ENCODE measurements at regions not wholly inside any gene's neighbourhood (a gene's known extent, or its start where the extent isn't known, plus 50 kb on each side); places are given as distances from the start of the nearest gene placed in this dataset.

DNA sequence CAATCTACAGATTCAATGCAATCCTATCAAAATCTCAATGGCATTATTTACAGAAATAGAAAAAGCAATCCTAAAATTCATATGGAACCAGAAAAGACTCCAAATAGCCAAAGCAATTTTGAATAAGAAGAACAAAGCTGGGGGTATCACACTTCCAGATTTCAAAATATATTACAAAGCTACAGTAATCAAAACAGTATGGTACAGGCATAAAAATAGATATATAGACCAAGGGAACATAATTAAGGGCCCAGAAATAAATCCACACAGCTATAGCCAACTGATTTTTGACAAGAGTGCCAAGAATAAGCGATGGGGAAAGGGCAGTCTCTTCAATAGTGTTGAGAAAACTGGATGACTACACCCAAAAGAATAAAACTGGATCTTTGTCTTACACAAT lies 251.9 kb upstream of the FOXK1 start (continued):
- TF ChIP-seq, protein P1, sequence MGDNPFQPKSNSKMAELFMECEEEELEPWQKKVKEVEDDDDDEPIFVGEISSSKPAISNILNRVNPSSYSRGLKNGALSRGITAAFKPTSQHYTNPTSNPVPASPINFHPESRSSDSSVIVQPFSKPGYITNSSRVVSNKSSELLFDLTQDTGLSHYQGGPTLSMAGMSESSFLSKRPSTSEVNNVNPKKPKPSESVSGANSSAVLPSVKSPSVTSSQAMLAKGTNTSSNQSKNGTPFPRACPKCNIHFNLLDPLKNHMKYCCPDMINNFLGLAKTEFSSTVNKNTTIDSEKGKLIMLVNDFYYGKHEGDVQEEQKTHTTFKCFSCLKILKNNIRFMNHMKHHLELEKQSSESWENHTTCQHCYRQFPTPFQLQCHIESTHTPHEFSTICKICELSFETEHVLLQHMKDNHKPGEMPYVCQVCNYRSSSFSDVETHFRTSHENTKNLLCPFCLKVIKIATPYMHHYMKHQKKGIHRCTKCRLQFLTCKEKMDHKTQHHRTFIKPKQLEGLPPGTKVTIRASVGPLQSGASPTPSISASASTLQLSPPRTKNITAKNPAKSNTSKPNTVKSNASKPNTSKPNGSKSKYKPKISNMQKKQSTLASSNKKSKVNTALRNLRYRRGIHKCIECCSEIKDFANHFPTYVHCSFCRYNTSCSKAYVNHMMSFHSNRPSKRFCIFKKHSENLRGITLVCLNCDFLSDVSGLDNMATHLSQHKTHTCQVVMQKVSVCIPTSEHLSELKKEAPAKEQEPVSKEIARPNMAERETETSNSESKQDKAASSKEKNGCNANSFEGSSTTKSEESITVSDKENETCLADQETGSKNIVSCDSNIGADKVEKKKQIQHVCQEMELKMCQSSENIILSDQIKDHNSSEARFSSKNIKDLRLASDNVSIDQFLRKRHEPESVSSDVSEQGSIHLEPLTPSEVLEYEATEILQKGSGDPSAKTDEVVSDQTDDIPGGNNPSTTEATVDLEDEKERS (tag by site-specific recombination; IDR thresholded peaks at IDR 0.05): 0 out of 2 replicates have a peak, but pooled peaks have one; percentile 76
- TF ChIP-seq ZNF830 (tag by site-specific recombination; IDR thresholded peaks at IDR 0.05; ENCODE audit: low read depth) (no peak), YY1 (tag by site-specific recombination; IDR thresholded peaks at IDR 0.05) (no peak), ZNF571 (tag by site-specific recombination; IDR thresholded peaks at IDR 0.05) (no peak), ZBTB21 (tag by site-specific recombination; IDR thresholded peaks at IDR 0.05) (no peak), SCRT1 (tag by site-specific recombination; IDR thresholded peaks at IDR 0.05; ENCODE audit: borderline replicate concordance) (no peak), TRIM28 (IDR thresholded peaks at IDR 0.05; ENCODE audit: borderline replicate concordance, low read length) (peak; percentile 25; the same call in 1 of the 2 replicates), YY2 (tag by site-specific recombination; IDR thresholded peaks at IDR 0.05) (no peak), ZNF114 (tag by site-specific recombination; IDR thresholded peaks at IDR 0.05) (no peak), SETDB1 (IDR thresholded peaks at IDR 0.05; ENCODE audit: insufficient read length, low read length) (peak; percentile 79), KLF7 (tag by site-specific recombination; IDR thresholded peaks at IDR 0.05; ENCODE audit: borderline replicate concordance) (no peak), ZFHX2 (tag by site-specific recombination; conservative IDR thresholded peaks at IDR 0.05) (no peak), ZNF560 (tag by site-specific recombination; IDR thresholded peaks at IDR 0.05; ENCODE audit: borderline replicate concordance) (no peak)
- TF ChIP-seq, protein P2, sequence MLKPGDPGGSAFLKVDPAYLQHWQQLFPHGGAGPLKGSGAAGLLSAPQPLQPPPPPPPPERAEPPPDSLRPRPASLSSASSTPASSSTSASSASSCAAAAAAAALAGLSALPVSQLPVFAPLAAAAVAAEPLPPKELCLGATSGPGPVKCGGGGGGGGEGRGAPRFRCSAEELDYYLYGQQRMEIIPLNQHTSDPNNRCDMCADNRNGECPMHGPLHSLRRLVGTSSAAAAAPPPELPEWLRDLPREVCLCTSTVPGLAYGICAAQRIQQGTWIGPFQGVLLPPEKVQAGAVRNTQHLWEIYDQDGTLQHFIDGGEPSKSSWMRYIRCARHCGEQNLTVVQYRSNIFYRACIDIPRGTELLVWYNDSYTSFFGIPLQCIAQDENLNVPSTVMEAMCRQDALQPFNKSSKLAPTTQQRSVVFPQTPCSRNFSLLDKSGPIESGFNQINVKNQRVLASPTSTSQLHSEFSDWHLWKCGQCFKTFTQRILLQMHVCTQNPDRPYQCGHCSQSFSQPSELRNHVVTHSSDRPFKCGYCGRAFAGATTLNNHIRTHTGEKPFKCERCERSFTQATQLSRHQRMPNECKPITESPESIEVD (tag by site-specific recombination; IDR thresholded peaks at IDR 0.05): no peak
- TF ChIP-seq, protein P3, sequence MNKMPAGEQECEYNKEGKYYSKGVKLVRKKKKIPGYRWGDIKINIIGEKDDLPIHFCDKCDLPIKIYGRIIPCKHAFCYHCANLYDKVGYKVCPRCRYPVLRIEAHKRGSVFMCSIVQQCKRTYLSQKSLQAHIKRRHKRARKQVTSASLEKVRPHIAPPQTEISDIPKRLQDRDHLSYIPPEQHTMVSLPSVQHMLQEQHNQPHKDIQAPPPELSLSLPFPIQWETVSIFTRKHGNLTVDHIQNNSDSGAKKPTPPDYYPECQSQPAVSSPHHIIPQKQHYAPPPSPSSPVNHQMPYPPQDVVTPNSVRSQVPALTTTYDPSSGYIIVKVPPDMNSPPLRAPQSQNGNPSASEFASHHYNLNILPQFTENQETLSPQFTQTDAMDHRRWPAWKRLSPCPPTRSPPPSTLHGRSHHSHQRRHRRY (tag by site-specific recombination; IDR thresholded peaks at IDR 0.05): no peak
- TF ChIP-seq, protein P4, sequence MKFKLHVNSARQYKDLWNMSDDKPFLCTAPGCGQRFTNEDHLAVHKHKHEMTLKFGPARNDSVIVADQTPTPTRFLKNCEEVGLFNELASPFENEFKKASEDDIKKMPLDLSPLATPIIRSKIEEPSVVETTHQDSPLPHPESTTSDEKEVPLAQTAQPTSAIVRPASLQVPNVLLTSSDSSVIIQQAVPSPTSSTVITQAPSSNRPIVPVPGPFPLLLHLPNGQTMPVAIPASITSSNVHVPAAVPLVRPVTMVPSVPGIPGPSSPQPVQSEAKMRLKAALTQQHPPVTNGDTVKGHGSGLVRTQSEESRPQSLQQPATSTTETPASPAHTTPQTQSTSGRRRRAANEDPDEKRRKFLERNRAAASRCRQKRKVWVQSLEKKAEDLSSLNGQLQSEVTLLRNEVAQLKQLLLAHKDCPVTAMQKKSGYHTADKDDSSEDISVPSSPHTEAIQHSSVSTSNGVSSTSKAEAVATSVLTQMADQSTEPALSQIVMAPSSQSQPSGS (tag by site-specific recombination; IDR thresholded peaks at IDR 0.05; ENCODE audit: low read depth): no peak

DNA sequence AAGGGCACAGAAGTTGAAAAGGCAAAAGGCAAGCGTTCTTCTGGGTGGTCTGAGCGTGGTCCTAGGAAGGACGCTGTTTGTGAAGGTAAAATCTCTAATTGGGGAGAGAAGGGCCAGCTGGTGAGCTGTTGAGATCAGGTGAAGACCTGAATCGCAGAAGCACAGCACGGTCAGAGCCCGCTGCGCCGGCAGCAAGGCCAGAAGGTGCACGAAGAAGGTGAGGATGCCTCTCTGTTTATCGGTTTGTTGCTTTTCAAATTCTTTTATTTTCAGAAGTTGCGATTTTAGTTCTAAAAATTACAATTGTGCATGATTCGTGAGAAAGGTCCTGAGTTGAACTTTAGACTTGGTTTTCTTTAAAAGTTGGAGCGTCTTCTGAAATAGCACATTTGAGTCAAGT lies 247.8 kb upstream of the FOXK1 start:
- POLR2A ChIA-PET: no interaction called here
- CTCF ChIA-PET: interaction anchor here (0.7 kb wide), 1 partner anchor 47 kb away, joined by 3 read pairs; no protein-coding TSS in a partner anchor
- Histone ChIP-seq H3K36me3 (ENCODE audit: control insufficient read depth in 2 of 2, insufficient read depth in 1 of 2, low read length in 2 of 2) (no peaks in the 10 kb centered on the region), H3K4me3 (ENCODE audit: low read depth, low read length) (no peak overlapping the region), H3K9me3 (ENCODE audit: control insufficient read depth, insufficient read depth, low read depth, low read length) (no peaks in the 10 kb centered on the region), H3K4me1 (ENCODE audit: control insufficient read depth, insufficient read depth, low read length) (no peaks in the 10 kb centered on the region), H3K27ac (ENCODE audit: extremely low read depth, low read depth, low read length) (no peak overlapping the region)
- TF ChIP-seq KLF8 (tag by site-specific recombination; IDR thresholded peaks at IDR 0.05): no peak
- TF ChIP-seq ZNF549 (tag by site-specific recombination; IDR thresholded peaks at IDR 0.05): no peak
- TF ChIP-seq, protein P5, sequence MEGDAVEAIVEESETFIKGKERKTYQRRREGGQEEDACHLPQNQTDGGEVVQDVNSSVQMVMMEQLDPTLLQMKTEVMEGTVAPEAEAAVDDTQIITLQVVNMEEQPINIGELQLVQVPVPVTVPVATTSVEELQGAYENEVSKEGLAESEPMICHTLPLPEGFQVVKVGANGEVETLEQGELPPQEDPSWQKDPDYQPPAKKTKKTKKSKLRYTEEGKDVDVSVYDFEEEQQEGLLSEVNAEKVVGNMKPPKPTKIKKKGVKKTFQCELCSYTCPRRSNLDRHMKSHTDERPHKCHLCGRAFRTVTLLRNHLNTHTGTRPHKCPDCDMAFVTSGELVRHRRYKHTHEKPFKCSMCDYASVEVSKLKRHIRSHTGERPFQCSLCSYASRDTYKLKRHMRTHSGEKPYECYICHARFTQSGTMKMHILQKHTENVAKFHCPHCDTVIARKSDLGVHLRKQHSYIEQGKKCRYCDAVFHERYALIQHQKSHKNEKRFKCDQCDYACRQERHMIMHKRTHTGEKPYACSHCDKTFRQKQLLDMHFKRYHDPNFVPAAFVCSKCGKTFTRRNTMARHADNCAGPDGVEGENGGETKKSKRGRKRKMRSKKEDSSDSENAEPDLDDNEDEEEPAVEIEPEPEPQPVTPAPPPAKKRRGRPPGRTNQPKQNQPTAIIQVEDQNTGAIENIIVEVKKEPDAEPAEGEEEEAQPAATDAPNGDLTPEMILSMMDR (tag by site-specific recombination; IDR thresholded peaks at IDR 0.05): no peak
- TF ChIP-seq KLF1 (tag by site-specific recombination; IDR thresholded peaks at IDR 0.05): no peak
- TF ChIP-seq, protein P6, sequence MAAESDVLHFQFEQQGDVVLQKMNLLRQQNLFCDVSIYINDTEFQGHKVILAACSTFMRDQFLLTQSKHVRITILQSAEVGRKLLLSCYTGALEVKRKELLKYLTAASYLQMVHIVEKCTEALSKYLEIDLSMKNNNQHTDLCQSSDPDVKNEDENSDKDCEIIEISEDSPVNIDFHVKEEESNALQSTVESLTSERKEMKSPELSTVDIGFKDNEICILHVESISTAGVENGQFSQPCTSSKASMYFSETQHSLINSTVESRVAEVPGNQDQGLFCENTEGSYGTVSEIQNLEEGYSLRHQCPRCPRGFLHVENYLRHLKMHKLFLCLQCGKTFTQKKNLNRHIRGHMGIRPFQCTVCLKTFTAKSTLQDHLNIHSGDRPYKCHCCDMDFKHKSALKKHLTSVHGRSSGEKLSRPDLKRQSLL (tag by site-specific recombination; IDR thresholded peaks at IDR 0.05): no peak
- no peak for TF ChIP-seq ZNF843 (tag by site-specific recombination; IDR thresholded peaks at IDR 0.05)
- no peak for TF ChIP-seq ZNF223 (tag by site-specific recombination; IDR thresholded peaks at IDR 0.05)
- TF ChIP-seq ZNF423 (tag by site-specific recombination; IDR thresholded peaks at IDR 0.05): no peak
- TF ChIP-seq ZNF19 (tag by site-specific recombination; IDR thresholded peaks at IDR 0.05; ENCODE audit: low read depth): no peak
- TF ChIP-seq HOXA7 (CRISPR knock-in tag; IDR thresholded peaks at IDR 0.05; ENCODE audit: borderline replicate concordance): no peak
- TF ChIP-seq ZNF214 (tag by site-specific recombination; IDR thresholded peaks at IDR 0.05; ENCODE audit: borderline replicate concordance): no peak

All from HEK293 (cell line).